CD14-positive monocyte (primary cell): ENCODE measurements at regions not wholly inside any gene's neighbourhood (a gene's known extent, or its start where the extent isn't known, plus 50 kb on each side); places are given as distances from the start of the nearest gene placed in this dataset.
"Not testable (repeated sequence)": the region's sequence is repeated elsewhere in the genome, so short reads cannot be mapped to it uniquely, and the experiment has no call there.

ENCODE experiments used
- DNase-seq, 3 donors: peaks; one replicate each; pipeline ENCODE4 v3.0.0-alpha.2; 2011 to 2022
- H2AFZ ChIP-seq: 2 replicates; pipeline ENCODE4 v1.6.0; 2012; ENCODE audit warnings: mild to moderate bottlenecking, low read depth, low read length, inconsistent platforms; ENCODE audit not compliant: insufficient read depth, poor library complexity, severe bottlenecking
- H3K27ac ChIP-seq, 2 donors: 1 replicate in 1 of 2; 2 replicates in 1 of 2; pipeline ENCODE4 v1.5.1; 2012 to 2013; ENCODE audit warnings: low read length in 2 of 2, control low read depth in 1 of 2, inconsistent platforms in 1 of 2, low read depth in 1 of 2, mild to moderate bottlenecking in 1 of 2
- H3K27me3 ChIP-seq, 2 donors: one replicate each; pipeline versions ENCODE4 v1.6.0 to v1.6.1; 2011 to 2013; ENCODE audit warnings: low read length in 2 of 2; ENCODE audit not compliant: control insufficient read depth in 2 of 2, insufficient read depth in 2 of 2
- H3K36me3 ChIP-seq, 2 donors: replicated peaks in 1 of 2; 1 replicate in 1 of 2; 2 replicates in 1 of 2; pipeline versions ENCODE4 v1.5.1 to v1.6.1; 2012 to 2013; ENCODE audit warnings: low read length in 2 of 2, control low read depth in 1 of 2, inconsistent platforms in 1 of 2, mild to moderate bottlenecking in 1 of 2; ENCODE audit not compliant: insufficient read depth in 2 of 2, control insufficient read depth in 1 of 2
- H3K4me1 ChIP-seq, 2 donors: 1 replicate in 1 of 2; 2 replicates in 1 of 2; pipeline versions ENCODE4 v1.5.1 to v1.6.1; 2012 to 2013; ENCODE audit warnings: low read length in 2 of 2, control low read depth in 1 of 2, inconsistent platforms in 1 of 2, mild to moderate bottlenecking in 1 of 2, moderate library complexity in 1 of 2; ENCODE audit not compliant: insufficient read depth in 2 of 2, control insufficient read depth in 1 of 2
- H3K4me2 ChIP-seq: replicated peaks from 2 replicates; pipeline ENCODE3; 2012; ENCODE audit warnings: low read length, moderate library complexity, mild to moderate bottlenecking; ENCODE audit not compliant: poor library complexity, severe bottlenecking; ENCODE audit errors: extremely low read depth
- H3K4me3 ChIP-seq, 3 experiments: fragments of 200-600 bp in 1 of 3; sonication (generic) in 1 of 3; replicated peaks in 1 of 3; 1 replicate in 2 of 3; 2 replicates in 1 of 3; pipeline ENCODE4 v1.5.1; 2011 to 2013; ENCODE audit warnings: low read length in 3 of 3, mild to moderate bottlenecking in 3 of 3, control low read depth in 2 of 3, low read depth in 2 of 3, inconsistent platforms in 1 of 3, moderate library complexity in 1 of 3
- H3K79me2 ChIP-seq: 2 replicates; pipeline ENCODE4 v1.6.0; 2012; ENCODE audit warnings: mild to moderate bottlenecking, control low read depth, inconsistent platforms, low read length, moderate library complexity; ENCODE audit not compliant: insufficient read depth
- H3K9ac ChIP-seq: 2 replicates; pipeline ENCODE4 v1.6.0; 2017; ENCODE audit warnings: low read length, mild to moderate bottlenecking; ENCODE audit not compliant: insufficient read depth, poor library complexity, severe bottlenecking
- H3K9me3 ChIP-seq, 2 donors: replicated peaks in 1 of 2; 1 replicate in 1 of 2; 2 replicates in 1 of 2; pipeline versions ENCODE4 v1.5.1 to v1.6.1; 2012 to 2013; ENCODE audit warnings: low read length in 2 of 2, control low read depth in 1 of 2; ENCODE audit not compliant: control insufficient read depth in 1 of 2, insufficient read depth in 1 of 2
- H4K20me1 ChIP-seq: 2 replicates; pipeline ENCODE4 v1.6.0; 2012; ENCODE audit warnings: mild to moderate bottlenecking, low read length, control low read depth, moderate library complexity; ENCODE audit not compliant: insufficient read depth
- H3K27ac Mint-ChIP-seq, 7 donors: one replicate each; pipeline ENCODE4 v1.8.0; 2020; ENCODE audit warnings: mild to moderate bottlenecking in 7 of 7, mixed read lengths in 7 of 7, moderate library complexity in 6 of 7, inconsistent platforms in 2 of 7
- H3K27me3 Mint-ChIP-seq, 3 donors: one replicate each; pipeline ENCODE4 v1.8.0; 2021 to 2022; ENCODE audit warnings: low read depth in 3 of 3, mild to moderate bottlenecking in 3 of 3, mixed read lengths in 3 of 3, moderate library complexity in 3 of 3, inconsistent platforms in 1 of 3
- H3K36me3 Mint-ChIP-seq, 2 donors: one replicate each; pipeline ENCODE4 v1.8.0; 2020; ENCODE audit warnings: mixed read lengths in 2 of 2, inconsistent platforms in 1 of 2, mild to moderate bottlenecking in 1 of 2
- H3K4me1 Mint-ChIP-seq: one replicate; pipeline ENCODE4 v1.8.0; 2020; ENCODE audit warnings: mild to moderate bottlenecking, mixed read lengths
- H3K4me3 Mint-ChIP-seq, 2 donors: one replicate each; pipeline ENCODE4 v1.8.0; 2020; ENCODE audit warnings: mild to moderate bottlenecking in 2 of 2, mixed read lengths in 2 of 2, moderate library complexity in 1 of 2
- H3K9me3 Mint-ChIP-seq, 7 donors: one replicate each; pipeline ENCODE4 v1.8.0; 2020 to 2022; ENCODE audit warnings: mixed read lengths in 7 of 7, mild to moderate bottlenecking in 6 of 7, moderate library complexity in 6 of 7, inconsistent platforms in 2 of 7
- CTCF ChIP-seq: fragments of 200-600 bp; IDR thresholded peaks from one replicate; pipeline ENCODE4 v1.8.0; 2022; ENCODE audit warnings: antibody characterized with exemption, mild to moderate bottlenecking
- WGBS: methylation state at CpG from one replicate; pipeline ENCODE4 v1.1.5; 2013; ENCODE audit warnings: missing lambda C conversion rate; ENCODE audit not compliant: insufficient coverage; 5-methylcytosine and 5-hydroxymethylcytosine counted together
- intact Hi-C, 2 donors: fragments of 100-400 bp; cut with micrococcal nuclease; formaldehyde crosslinking; loops; one replicate each; pipeline versions ENCODE4 v1.15.0 to v1.15.1; 2023

GRCh38 chr7:131925636-131926035, 369.2 kb upstream of the PODXL start:
- Mint-ChIP-seq H3K36me3 (no peaks in the 10 kb centered on the region), H3K27ac (no peak overlapping the region), H3K27me3 (peaks cover 0 to 3% (median 2%) of the 10 kb centered on the region in 3 donors), H3K4me1 (no peaks in the 10 kb centered on the region), H3K9me3 (peaks cover 0 to 7% (median 4%) of the 10 kb centered on the region in 7 donors), H3K4me3 (no peak overlapping the region)
- Histone ChIP-seq H3K9me3 (no peaks in the 10 kb centered on the region), H3K4me1 (no peaks in the 10 kb centered on the region), H3K79me2 (no peaks in the 10 kb centered on the region), H3K4me2 (no peak overlapping the region), H2AFZ (no peak overlapping the region), H3K36me3 (no peaks in the 10 kb centered on the region), H4K20me1 (no peaks in the 10 kb centered on the region), H3K4me3 (no peak overlapping the region), H3K9ac (no peak overlapping the region), H3K27ac (no peak overlapping the region), H3K27me3 (no peaks in the 10 kb centered on the region)
- intact Hi-C loops: no loop called here
- DNase-seq: no peak
- TF ChIP-seq CTCF: no peak

- WGBS: 79% methylated on average over 2 of the region's 3 CpGs
- Histone ChIP-seq H3K27ac (no peak overlapping the region), H3K9me3 (no peaks in the 10 kb centered on the region), H3K79me2 (no peaks in the 10 kb centered on the region), H2AFZ (no peak overlapping the region), H4K20me1 (no peaks in the 10 kb centered on the region), H3K27me3 (no peaks in the 10 kb centered on the region), H3K4me2 (no peak overlapping the region), H3K4me1 (no peaks in the 10 kb centered on the region), H3K36me3 (no peaks in the 10 kb centered on the region), H3K4me3 (no peak overlapping the region), H3K9ac (no peak overlapping the region)
- DNase-seq: no peak
- no peaks in the 10 kb centered on the region for H3K36me3 Mint-ChIP-seq
- no peak for TF ChIP-seq CTCF
- intact Hi-C loops: no loop called here
- H3K27me3 Mint-ChIP-seq: peaks cover 2 to 5% (median 3%) of the 10 kb centered on the region in 3 donors
- no peak overlapping the region for H3K27ac Mint-ChIP-seq
- no peak overlapping the region for H3K4me3 Mint-ChIP-seq
- no peaks in the 10 kb centered on the region for H3K4me1 Mint-ChIP-seq
- peaks cover 0 to 7% (median 4%) of the 10 kb centered on the region in 7 donors for H3K9me3 Mint-ChIP-seq
These were observed 368.4 kb upstream of the PODXL start for GRCh38 chr7:131924857-131925256.

- H3K4me1 ChIP-seq, DNase-seq, H3K27me3 Mint-ChIP-seq, H3K36me3 Mint-ChIP-seq, H4K20me1 ChIP-seq, H3K36me3 ChIP-seq, H3K27ac ChIP-seq, H3K9me3 Mint-ChIP-seq, intact Hi-C loops, H3K4me2 ChIP-seq, H2AFZ ChIP-seq, H3K79me2 ChIP-seq, H3K4me1 Mint-ChIP-seq, H3K27ac Mint-ChIP-seq, H3K4me3 Mint-ChIP-seq, H3K9me3 ChIP-seq, H3K4me3 ChIP-seq, H3K9ac ChIP-seq, H3K27me3 ChIP-seq: not testable (repeated sequence)
- WGBS: 100% methylated on average over 4 of the region's 10 CpGs
These were observed 366.5 kb upstream of the PODXL start for GRCh38 chr7:131922948-131923347.
